T-cell (primary cell): ENCODE measurements at regions not wholly inside any gene's neighbourhood (a gene's known extent, or its start where the extent isn't known, plus 50 kb on each side); places are given as distances from the start of the nearest gene placed in this dataset.
"Not testable (repeated sequence)": the region's sequence is repeated elsewhere in the genome, so short reads cannot be mapped to it uniquely, and the experiment has no call there.

Source experiments
- ATAC-seq, 4 experiments: fragments of 200-7000 bp in 3 of 4; fragments of 150-1000 bp in 1 of 4; cut with Tn5 transposase; replicated peaks in 1 of 4; 1 replicate in 3 of 4; 2 replicates in 1 of 4; pipeline ENCODE4 v1.10.0; 2021; ENCODE audit warnings: moderate library complexity in 3 of 4, mild to moderate bottlenecking in 2 of 4, moderate number of reproducible peaks in 1 of 4
- CTCF ChIA-PET, 2 donors: fragments of 300-600 bp; sonication (Branson Sonifier 250); formaldehyde crosslinking; loops; one replicate each; lab custom pipeline; 2022; ENCODE audit warnings: antibody characterized with exemption in 2 of 2; lab: Charles Lee
- POLR2A ChIA-PET, 2 donors: fragments of 300-600 bp; sonication (Branson Sonifier 250); formaldehyde crosslinking; loops; one replicate each; lab custom pipeline; 2022; ENCODE audit warnings: antibody characterized with exemption in 2 of 2; lab: Charles Lee
- DNase-seq, 35 experiments: peaks; one replicate each; pipeline versions ENCODE4 v3.0.0 to v3.0.0-alpha.2; 2013 to 2023
- H3K27ac ChIP-seq: one replicate; pipeline ENCODE4 v1.5.1; 2013; ENCODE audit warnings: low read length
- H3K27me3 ChIP-seq, 2 experiments: replicated peaks in 1 of 2; 1 replicate in 1 of 2; 2 replicates in 1 of 2; pipeline versions ENCODE4 v1.6.1 to v1.7.0; 2013; ENCODE audit warnings: low read length in 1 of 2, mixed read lengths in 1 of 2; ENCODE audit not compliant: control insufficient read depth in 2 of 2, insufficient read depth in 2 of 2; ENCODE audit errors: extremely low read depth in 1 of 2
- H3K36me3 ChIP-seq, 2 donors: 1 replicate in 1 of 2; 2 replicates in 1 of 2; pipeline versions ENCODE4 v1.6.1 to v1.7.0; 2013; ENCODE audit warnings: low read length in 1 of 2; ENCODE audit not compliant: control insufficient read depth in 2 of 2, insufficient read depth in 1 of 2; ENCODE audit errors: extremely low read depth in 1 of 2
- H3K4me1 ChIP-seq, 2 experiments: 1 replicate in 1 of 2; 2 replicates in 1 of 2; pipeline versions ENCODE4 v1.6.1 to v1.7.0; 2013; ENCODE audit warnings: low read length in 2 of 2, mixed read lengths in 1 of 2; ENCODE audit not compliant: insufficient read depth in 2 of 2, control insufficient read depth in 1 of 2; ENCODE audit errors: extremely low read depth in 1 of 2
- H3K4me3 ChIP-seq, 2 donors: 1 replicate in 1 of 2; 2 replicates in 1 of 2; pipeline versions ENCODE4 v1.5.1 to v1.7.0; 2013; ENCODE audit warnings: mild to moderate bottlenecking in 2 of 2, low read length in 1 of 2, moderate library complexity in 1 of 2; ENCODE audit not compliant: control insufficient read depth in 1 of 2; ENCODE audit errors: extremely low read depth in 1 of 2
- H3K9me3 ChIP-seq: 2 replicates; pipeline ENCODE4 v1.7.0; 2013
- H3K27ac Mint-ChIP-seq, 2 donors: one replicate each; pipeline ENCODE4 v1.8.0; 2020 to 2021; ENCODE audit warnings: mild to moderate bottlenecking in 2 of 2, mixed read lengths in 2 of 2
- H3K27me3 Mint-ChIP-seq, 2 donors: one replicate each; pipeline ENCODE4 v1.8.0; 2021 to 2022; ENCODE audit warnings: mixed read lengths in 2 of 2
- H3K36me3 Mint-ChIP-seq: one replicate; pipeline ENCODE4 v1.8.0; 2021; ENCODE audit warnings: mixed read lengths
- H3K4me1 Mint-ChIP-seq, 3 donors: one replicate each; pipeline ENCODE4 v1.8.0; 2020 to 2022; ENCODE audit warnings: mixed read lengths in 3 of 3, mild to moderate bottlenecking in 1 of 3
- H3K4me3 Mint-ChIP-seq, 3 donors: one replicate each; pipeline ENCODE4 v1.8.0; 2020 to 2022; ENCODE audit warnings: mild to moderate bottlenecking in 3 of 3, mixed read lengths in 3 of 3, moderate library complexity in 3 of 3
- H3K9me3 Mint-ChIP-seq, 3 donors: one replicate each; pipeline ENCODE4 v1.8.0; 2020 to 2022; ENCODE audit warnings: mixed read lengths in 3 of 3
- WGBS: methylation state at CpG from one replicate; pipeline ENCODE4 v1.1.5; 2013; ENCODE audit warnings: missing lambda C conversion rate; ENCODE audit not compliant: insufficient coverage; 5-methylcytosine and 5-hydroxymethylcytosine counted together

DNA sequence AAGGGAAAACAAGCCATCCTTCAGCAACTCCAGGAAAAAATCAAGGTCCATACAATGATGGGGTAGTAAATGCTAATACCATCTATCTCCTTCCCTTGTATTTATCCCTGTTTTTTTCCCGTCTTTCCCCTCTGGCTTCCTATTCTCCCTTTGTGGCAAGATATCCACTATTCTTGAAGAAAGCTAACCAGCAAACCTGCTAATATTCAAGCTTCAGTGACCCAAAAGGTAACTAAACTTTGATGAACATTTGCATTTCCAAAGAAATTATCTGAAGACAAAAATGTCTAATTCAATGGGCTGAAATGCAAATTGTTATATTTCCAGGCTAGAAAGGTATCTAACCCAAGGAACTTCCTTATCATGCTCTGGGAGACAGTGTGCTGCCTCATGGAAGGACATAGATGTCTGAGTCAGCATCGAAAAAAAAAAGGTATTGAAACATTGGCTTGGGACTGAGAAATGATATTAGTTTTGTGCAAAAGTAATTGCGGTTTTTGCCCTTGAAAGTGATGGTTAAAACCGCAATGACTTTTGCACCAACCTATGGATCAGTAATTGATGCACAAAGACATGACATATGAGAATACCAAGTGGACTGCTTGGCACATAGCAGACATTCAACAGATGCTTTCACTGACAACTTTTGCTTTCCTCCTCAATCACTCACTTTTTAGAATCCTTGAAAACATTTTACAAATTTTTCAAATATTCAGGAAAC is 63.7 kb upstream of the HNMT start:
- Mint-ChIP-seq H3K4me3 (no peak overlapping the region), H3K36me3 (no peaks in the 10 kb centered on the region), H3K27me3 (peaks cover 0 to 4% of the 10 kb centered on the region in 2 donors), H3K9me3 (no peaks in the 10 kb centered on the region), H3K27ac (no peak overlapping the region), H3K4me1 (no peaks in the 10 kb centered on the region)
- ChIA-PET CTCF (interaction anchor here in 1 of 2 donors (1.2 kb wide), 1 partner anchor 927 kb away, joined by 4 read pairs; no protein-coding TSS in a partner anchor), POLR2A (no interaction called here)
- WGBS, result 69% methylated on average over 4 of the region's 4 CpGs
- no peaks in the 10 kb centered on the region for H3K36me3 ChIP-seq
- ATAC-seq (no peak), DNase-seq (no peak)
- H3K9me3 ChIP-seq, result no peaks in the 10 kb centered on the region
- no peak overlapping the region for H3K27ac ChIP-seq
- no peak overlapping the region for H3K4me3 ChIP-seq
- no peaks in the 10 kb centered on the region for H3K4me1 ChIP-seq
- H3K27me3 ChIP-seq, result no peaks in the 10 kb centered on the region

DNA sequence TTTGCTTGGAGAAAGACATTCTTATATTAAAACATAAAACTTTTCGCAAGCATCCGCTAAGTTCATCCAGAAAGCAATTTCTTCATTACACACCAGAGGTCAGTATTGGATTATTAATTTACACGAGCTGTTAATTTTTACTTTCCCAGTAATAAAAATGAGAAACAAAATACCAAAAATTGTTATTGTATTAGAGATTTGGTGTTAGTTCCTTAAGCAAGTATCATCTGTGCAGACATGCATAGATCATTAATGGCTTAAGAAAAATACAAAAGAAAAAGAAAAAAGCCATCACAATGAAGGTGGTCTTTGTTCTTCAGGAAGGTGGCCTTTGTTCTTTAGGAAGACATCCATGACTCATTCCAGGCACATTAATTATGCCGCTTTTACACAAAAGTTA is 53.6 kb upstream of the HNMT start:
- Histone ChIP-seq H3K4me1 (no peaks in the 10 kb centered on the region), H3K4me3 (no peak overlapping the region), H3K36me3 (no peaks in the 10 kb centered on the region), H3K27me3 (no peaks in the 10 kb centered on the region), H3K9me3 (no peaks in the 10 kb centered on the region), H3K27ac (no peak overlapping the region)
- H3K36me3 Mint-ChIP-seq, result no peaks in the 10 kb centered on the region
- POLR2A ChIA-PET, result no interaction called here
- CTCF ChIA-PET, result interaction anchor here (0.6 to 3.0 kb wide), 6 partner anchors 81 to 919 kb away, joined by 4 to 15 read pairs (median 7); no protein-coding TSS in a partner anchor
- no peak overlapping the region for H3K27ac Mint-ChIP-seq
- H3K4me3 Mint-ChIP-seq, result no peak overlapping the region
- H3K27me3 Mint-ChIP-seq, result no peaks in the 10 kb centered on the region
- DNase-seq, result peak in 1 of 35 experiments; percentile 3
- no peaks in the 10 kb centered on the region for H3K9me3 Mint-ChIP-seq
- no peak for ATAC-seq
- no CpG with 5 or more reads among the region's 4 CpGs for WGBS
- H3K4me1 Mint-ChIP-seq, result no peaks in the 10 kb centered on the region

DNA sequence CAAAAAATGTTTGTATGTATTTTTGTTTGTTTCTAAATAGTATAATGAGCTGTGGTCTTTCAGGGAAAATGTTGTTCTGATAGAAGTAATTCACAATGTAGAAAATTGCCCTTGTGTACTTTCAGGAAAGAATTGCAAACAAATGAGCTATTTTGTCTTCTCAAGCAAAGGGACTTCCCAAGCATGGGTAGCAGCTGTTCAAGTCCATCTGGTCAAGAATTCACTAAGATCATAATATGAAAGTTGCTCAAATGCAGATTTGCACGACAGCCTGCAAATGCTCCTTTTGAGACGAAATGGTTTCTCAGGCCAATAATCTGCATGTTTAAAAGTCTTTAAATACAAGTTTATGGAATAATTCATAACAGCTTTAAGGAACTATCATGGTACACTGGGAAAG is 51.9 kb upstream of the HNMT start:
- H3K4me1 Mint-ChIP-seq, result no peaks in the 10 kb centered on the region
- H3K9me3 Mint-ChIP-seq, result no peaks in the 10 kb centered on the region
- ATAC-seq, result no peak
- no peak for DNase-seq
- POLR2A ChIA-PET, result no interaction called here
- no peak overlapping the region for H3K27ac ChIP-seq
- H3K27ac Mint-ChIP-seq, result no peak overlapping the region
- H3K27me3 Mint-ChIP-seq, result no peaks in the 10 kb centered on the region
- WGBS, result no CpG with 5 or more reads among the region's 2 CpGs
- CTCF ChIA-PET, result interaction anchor here (1.2 to 3.0 kb wide), 2 partner anchors 32 to 915 kb away, joined by 3 to 15 read pairs; no protein-coding TSS in a partner anchor
- H3K4me1 ChIP-seq, result no peaks in the 10 kb centered on the region
- H3K36me3 ChIP-seq, result no peaks in the 10 kb centered on the region
- no peak overlapping the region for H3K4me3 Mint-ChIP-seq
- no peaks in the 10 kb centered on the region for H3K27me3 ChIP-seq
- no peaks in the 10 kb centered on the region for H3K9me3 ChIP-seq
- H3K4me3 ChIP-seq, result no peak overlapping the region
- H3K36me3 Mint-ChIP-seq, result no peaks in the 10 kb centered on the region

DNA sequence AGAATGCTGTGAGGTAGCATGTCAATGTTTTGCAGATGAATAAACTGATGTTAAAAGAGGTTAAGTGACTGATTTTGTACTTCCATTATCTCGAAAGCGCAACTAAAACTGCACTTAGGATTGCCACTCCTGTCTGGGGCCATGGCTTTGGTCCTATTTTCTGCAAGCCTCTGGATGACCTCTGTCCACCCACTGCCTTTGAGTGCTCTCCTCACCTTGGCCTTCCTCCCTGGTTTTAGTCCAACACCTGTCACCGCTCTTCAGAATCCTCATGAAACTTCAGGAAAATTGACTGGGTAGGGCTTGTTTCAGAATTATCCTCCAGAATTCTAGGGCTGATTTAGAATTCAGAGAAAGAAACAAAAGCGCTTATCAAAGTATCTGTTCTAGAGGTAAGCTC is 51.1 kb upstream of the HNMT start:
- H3K27ac ChIP-seq, result no peak overlapping the region
- H3K27ac Mint-ChIP-seq, result no peak overlapping the region
- H3K9me3 ChIP-seq, result no peaks in the 10 kb centered on the region
- CTCF ChIA-PET, result interaction anchor here in 1 of 2 donors (3.0 kb wide), 1 partner anchor 914 kb away, joined by 15 read pairs; no protein-coding TSS in a partner anchor
- no peak for ATAC-seq
- POLR2A ChIA-PET, result no interaction called here
- no peak overlapping the region for H3K4me3 Mint-ChIP-seq
- H3K4me1 Mint-ChIP-seq, result no peaks in the 10 kb centered on the region
- no peaks in the 10 kb centered on the region for H3K27me3 Mint-ChIP-seq
- H3K9me3 Mint-ChIP-seq, result no peaks in the 10 kb centered on the region
- no peaks in the 10 kb centered on the region for H3K4me1 ChIP-seq
- no peak overlapping the region for H3K4me3 ChIP-seq
- WGBS, result 100% methylated on average over 2 of the region's 4 CpGs
- no peaks in the 10 kb centered on the region for H3K36me3 Mint-ChIP-seq
- H3K27me3 ChIP-seq, result no peaks in the 10 kb centered on the region
- no peaks in the 10 kb centered on the region for H3K36me3 ChIP-seq
- DNase-seq, result no peak

DNA sequence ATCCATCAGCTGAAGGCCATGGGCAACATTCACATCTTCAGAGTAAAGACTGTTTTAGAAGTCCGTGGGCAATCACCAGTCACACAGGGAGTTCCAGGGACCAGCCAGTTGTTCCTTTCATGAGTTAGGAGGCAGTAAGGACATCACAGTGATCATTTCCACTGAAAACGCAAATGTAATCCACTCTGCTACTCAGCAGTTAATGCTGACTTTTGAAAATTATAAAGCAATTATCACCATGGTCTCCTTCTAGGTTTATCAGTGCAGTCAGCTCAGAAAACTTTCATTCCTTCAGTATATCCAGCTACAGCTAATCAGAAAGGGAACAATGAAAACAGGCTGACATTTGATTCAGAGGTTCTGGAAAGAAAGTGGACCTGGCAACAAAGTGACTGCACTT is 50.6 kb upstream of the HNMT start:
- DNase-seq, H3K27ac Mint-ChIP-seq, H3K4me1 ChIP-seq, H3K4me1 Mint-ChIP-seq, H3K27me3 ChIP-seq, H3K4me3 ChIP-seq, H3K27ac ChIP-seq, POLR2A ChIA-PET, H3K9me3 Mint-ChIP-seq, H3K9me3 ChIP-seq, H3K36me3 Mint-ChIP-seq, H3K4me3 Mint-ChIP-seq, CTCF ChIA-PET, ATAC-seq, H3K27me3 Mint-ChIP-seq, H3K36me3 ChIP-seq: not testable (repeated sequence)
- WGBS, result 37% methylated on average over 2 of the region's 2 CpGs
